ENCODE measurements at regions not wholly inside any gene's neighbourhood (a gene's known extent, or its start where the extent isn't known, plus 50 kb on each side); places are given as distances from the start of the nearest gene placed in this dataset.

GRCh38 chr3:152037297-152037696 lies 163.9 kb downstream of the SUCNR1 start:
- TF ChIP-seq YY1 (IDR thresholded peaks at IDR 0.05; ENCODE audit: insufficient read depth, insufficient read length) (no peak), SUZ12 (IDR thresholded peaks at IDR 0.05; ENCODE audit: extremely low read depth, insufficient read depth, insufficient read length) (no peak)

Measured in NT2/D1 (cell line).